GM19395 (cell line): ENCODE measurements at regions not wholly inside any gene's neighbourhood (a gene's known extent, or its start where the extent isn't known, plus 50 kb on each side); places are given as distances from the start of the nearest gene placed in this dataset.
"Not testable (repeated sequence)": the region's sequence is repeated elsewhere in the genome, so short reads cannot be mapped to it uniquely, and the experiment has no call there.

Experiments used
- ATAC-seq: cut with Tn5 transposase; IDR thresholded peaks from one replicate; pipeline ENCODE4 v1.9.1; 2021; ENCODE audit warnings: mild to moderate bottlenecking, moderate library complexity; ENCODE audit not compliant: unreplicated experiment

GRCh38 chr10:81200801-81201200, 663.1 kb downstream of the SH2D4B start:
- ATAC-seq: no peak

- not testable (repeated sequence) for ATAC-seq
These were observed 667.6 kb upstream of the NRG3 start for GRCh38 chr10:81207359-81207758.

- ATAC-seq: no peak
These were observed 661.6 kb upstream of the NRG3 start for GRCh38 chr10:81213370-81213769.

- ATAC-seq: no peak
These were observed 659.5 kb upstream of the NRG3 start for GRCh38 chr10:81215498-81215897.

- ATAC-seq: no peak
These were observed 658.0 kb upstream of the NRG3 start for GRCh38 chr10:81216949-81217348.

- ATAC-seq: no peak
These were observed 656.7 kb upstream of the NRG3 start for GRCh38 chr10:81218307-81218706.

- ATAC-seq: no peak
These were observed 655.2 kb upstream of the NRG3 start for GRCh38 chr10:81219758-81220157.

- no peak for ATAC-seq
These were observed 626.1 kb upstream of the NRG3 start for GRCh38 chr10:81248886-81249285.

- ATAC-seq: no peak
These were observed 623.4 kb upstream of the NRG3 start for GRCh38 chr10:81251457-81252115.

- ATAC-seq: not testable (repeated sequence)
These were observed 610.0 kb upstream of the NRG3 start for GRCh38 chr10:81264991-81265390.

- ATAC-seq: no peak
These were observed 604.9 kb upstream of the NRG3 start for GRCh38 chr10:81270051-81270450.

GRCh38 chr10:81280497-81281479, 594.2 kb upstream of the NRG3 start:
- ATAC-seq: no peak

GRCh38 chr10:81288544-81288943, 586.5 kb upstream of the NRG3 start:
- ATAC-seq: no peak

GRCh38 chr10:81297292-81297691, 577.7 kb upstream of the NRG3 start:
- no peak for ATAC-seq

GRCh38 chr10:81303656-81304055, 571.3 kb upstream of the NRG3 start:
- no peak for ATAC-seq

- ATAC-seq: no peak
These were observed 567.8 kb upstream of the NRG3 start for GRCh38 chr10:81306971-81307782.

GRCh38 chr10:81309041-81309552, 565.9 kb upstream of the NRG3 start:
- no peak for ATAC-seq

- no peak for ATAC-seq
These were observed 560.5 kb upstream of the NRG3 start for GRCh38 chr10:81314471-81314870.

GRCh38 chr10:81315026-81315425, 560.0 kb upstream of the NRG3 start:
- no peak for ATAC-seq

GRCh38 chr10:81348003-81348402, 527.0 kb upstream of the NRG3 start:
- no peak for ATAC-seq

- ATAC-seq: no peak
These were observed 507.9 kb upstream of the NRG3 start for GRCh38 chr10:81367132-81367531.
